Esophagus squamous epithelium (tissue), 5 donors: ENCODE measurements at regions not wholly inside any gene's neighbourhood (a gene's known extent, or its start where the extent isn't known, plus 50 kb on each side); places are given as distances from the start of the nearest gene placed in this dataset.

ENCODE experiments used
- DNase-seq: peaks from one replicate; lab custom pipeline; 2025; lab: John Stamatoyannopoulos, UW
- H3K27ac ChIP-seq, 4 donors: fragments of 200-600 bp; sonication (generic); one replicate each; pipeline ENCODE4 v1.5.1; 2016 to 2019; ENCODE audit warnings: mild to moderate bottlenecking in 1 of 4
- H3K27me3 ChIP-seq, 4 donors: fragments of 200-600 bp; sonication (generic); 1 replicate in 3 of 4; 2 replicates in 1 of 4; pipeline versions ENCODE4 v1.5.1 to v1.6.0; 2017 to 2021; ENCODE audit warnings: antibody characterized with exemption in 1 of 4
- H3K36me3 ChIP-seq, 3 donors: fragments of 200-600 bp; sonication (generic); one replicate each; pipeline ENCODE4 v1.5.1; 2016 to 2019
- H3K4me1 ChIP-seq, 3 donors: fragments of 200-600 bp; sonication (generic); one replicate each; pipeline ENCODE4 v1.5.1; 2017 to 2019
- H3K4me3 ChIP-seq, 4 donors: fragments of 200-600 bp; sonication (generic); 1 replicate in 3 of 4; 2 replicates in 1 of 4; pipeline ENCODE4 v1.5.1; 2016 to 2019; ENCODE audit warnings: mild to moderate bottlenecking in 2 of 4, moderate library complexity in 1 of 4
- H3K9me3 ChIP-seq, 3 donors: fragments of 200-600 bp; sonication (generic); one replicate each; pipeline ENCODE4 v1.5.1; 2016 to 2019
- POLR2A ChIP-seq, 4 donors: fragments of 450-650 bp; IDR thresholded peaks; one replicate each; pipeline ENCODE4 v1.6.1; 2017; ENCODE audit warnings: antibody characterized with exemption in 4 of 4, mild to moderate bottlenecking in 4 of 4, moderate library complexity in 3 of 4
- WGBS, 2 donors: methylation state at CpG; one replicate each; pipeline ENCODE4 v1.1.5; 2018; 5-methylcytosine and 5-hydroxymethylcytosine counted together
- intact Hi-C: fragments of 100-400 bp; cut with DNase I; formaldehyde crosslinking; loops from one replicate; pipeline ENCODE4 v1.15.0; 2022
- TF ChIP-seq, protein P1 (sequence below), 6 experiments: fragments of 450-650 bp in 4 of 6; fragments of 200-600 bp in 2 of 6; sonication (generic) in 2 of 6; IDR thresholded peaks; one replicate each; pipeline ENCODE4 v1.5.1; 2016 to 2019; ENCODE audit warnings: antibody characterized with exemption in 6 of 6, mild to moderate bottlenecking in 4 of 6, moderate library complexity in 4 of 6
- donor health status: DM: yes; HTN: yes; CAD: no.

DNA sequence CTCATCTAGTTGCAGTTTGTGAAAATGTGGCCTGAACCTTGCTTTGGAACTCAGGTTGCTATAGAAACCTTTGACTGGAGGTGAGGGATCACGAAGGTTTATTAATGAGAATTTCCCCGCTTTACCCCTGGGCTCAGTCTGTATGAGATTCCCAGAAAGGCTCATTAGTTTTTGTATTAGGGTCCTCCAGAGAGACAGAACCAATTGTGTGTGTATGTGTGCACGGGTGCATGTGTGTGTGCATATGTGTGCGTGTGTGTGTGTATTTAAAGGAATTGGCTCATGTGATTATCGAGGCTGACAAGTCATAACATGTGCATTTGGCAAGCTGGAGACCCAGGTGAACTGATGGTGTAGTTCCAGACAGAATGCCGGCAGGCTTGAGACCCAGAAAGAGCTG, 113.8 kb upstream of the DLX2 start:
- 52 to 62% methylated on average over 6 of the region's 6 CpGs for WGBS, 2 donors

DNA sequence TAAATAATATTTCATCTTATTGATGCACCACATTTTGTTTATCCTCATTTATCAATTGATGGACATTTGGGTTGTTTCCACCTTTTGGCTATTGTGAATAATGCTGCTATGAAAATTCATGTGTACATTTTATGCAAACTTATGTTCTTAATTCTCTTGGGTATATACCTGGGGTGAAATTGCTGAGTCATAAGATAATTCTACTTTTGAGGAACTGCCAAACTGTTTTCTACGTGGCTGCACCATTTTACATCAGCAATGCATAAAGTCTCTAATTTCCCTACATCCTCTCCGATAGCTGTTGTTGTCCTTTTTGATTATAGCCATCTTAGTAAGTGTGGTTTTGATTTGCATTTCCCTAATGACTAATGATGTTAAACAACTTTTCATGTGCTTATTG, 116.5 kb upstream of the DLX2 start:
- no peaks in the 10 kb centered on the region for H3K27me3 ChIP-seq
- TF ChIP-seq, protein P1, sequence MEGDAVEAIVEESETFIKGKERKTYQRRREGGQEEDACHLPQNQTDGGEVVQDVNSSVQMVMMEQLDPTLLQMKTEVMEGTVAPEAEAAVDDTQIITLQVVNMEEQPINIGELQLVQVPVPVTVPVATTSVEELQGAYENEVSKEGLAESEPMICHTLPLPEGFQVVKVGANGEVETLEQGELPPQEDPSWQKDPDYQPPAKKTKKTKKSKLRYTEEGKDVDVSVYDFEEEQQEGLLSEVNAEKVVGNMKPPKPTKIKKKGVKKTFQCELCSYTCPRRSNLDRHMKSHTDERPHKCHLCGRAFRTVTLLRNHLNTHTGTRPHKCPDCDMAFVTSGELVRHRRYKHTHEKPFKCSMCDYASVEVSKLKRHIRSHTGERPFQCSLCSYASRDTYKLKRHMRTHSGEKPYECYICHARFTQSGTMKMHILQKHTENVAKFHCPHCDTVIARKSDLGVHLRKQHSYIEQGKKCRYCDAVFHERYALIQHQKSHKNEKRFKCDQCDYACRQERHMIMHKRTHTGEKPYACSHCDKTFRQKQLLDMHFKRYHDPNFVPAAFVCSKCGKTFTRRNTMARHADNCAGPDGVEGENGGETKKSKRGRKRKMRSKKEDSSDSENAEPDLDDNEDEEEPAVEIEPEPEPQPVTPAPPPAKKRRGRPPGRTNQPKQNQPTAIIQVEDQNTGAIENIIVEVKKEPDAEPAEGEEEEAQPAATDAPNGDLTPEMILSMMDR (IDR thresholded peaks at IDR 0.05): no peak
- TF ChIP-seq POLR2A (IDR thresholded peaks at IDR 0.05): no peak
- no peaks in the 10 kb centered on the region for H3K9me3 ChIP-seq
- intact Hi-C loops: no loop called here
- peaks cover 2 to 46% (median 4%) of the 10 kb centered on the region in 3 donors for H3K4me1 ChIP-seq
- H3K27ac ChIP-seq: no peak overlapping the region
- no peak overlapping the region for H3K4me3 ChIP-seq
- no peak for DNase-seq
- no peaks in the 10 kb centered on the region for H3K36me3 ChIP-seq
- WGBS, 2 donors: 26 to 35% methylated on average over 2 of the region's 2 CpGs

More for the DNA sequence above, 113.8 kb upstream of the DLX2 start:
- H3K4me3 ChIP-seq: no peak overlapping the region
- intact Hi-C loops: no loop called here
- no peak for DNase-seq
- TF ChIP-seq POLR2A (IDR thresholded peaks at IDR 0.05): no peak
- TF ChIP-seq, protein P1 (IDR thresholded peaks at IDR 0.05): no peak
- H3K27me3 ChIP-seq: no peaks in the 10 kb centered on the region
- peak overlapping the region in 3 of 4 donors; percentile 68 to 78 (median 75) for H3K27ac ChIP-seq
- H3K36me3 ChIP-seq: no peaks in the 10 kb centered on the region
- peaks cover 2 to 41% (median 4%) of the 10 kb centered on the region in 3 donors for H3K4me1 ChIP-seq
- H3K9me3 ChIP-seq: no peaks in the 10 kb centered on the region

DNA sequence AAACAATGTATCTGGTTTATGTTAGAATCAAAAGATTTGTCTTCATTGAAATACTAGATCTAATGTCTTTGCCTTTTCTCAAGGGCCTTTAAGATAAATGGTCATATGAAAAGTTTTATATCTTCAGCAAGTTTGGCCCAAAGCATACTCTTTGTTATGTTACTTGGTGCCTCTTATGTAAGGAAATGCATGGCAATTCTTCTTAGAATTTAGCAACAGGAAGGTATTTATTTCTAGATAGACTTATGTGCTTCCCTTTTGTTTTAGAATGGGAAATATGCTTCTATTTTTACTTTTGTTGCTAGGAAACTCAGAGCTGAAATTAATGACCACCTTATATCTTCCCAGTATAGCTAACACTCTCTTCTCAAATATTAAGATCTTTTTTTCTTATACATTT, 117.4 kb upstream of the DLX2 start:
- Histone ChIP-seq H3K36me3 (no peaks in the 10 kb centered on the region), H3K27ac (no peak overlapping the region), H3K4me3 (no peak overlapping the region), H3K27me3 (no peaks in the 10 kb centered on the region), H3K9me3 (no peaks in the 10 kb centered on the region), H3K4me1 (peaks cover 2 to 38% (median 4%) of the 10 kb centered on the region in 3 donors)
- TF ChIP-seq, protein P1 (IDR thresholded peaks at IDR 0.05): no peak
- TF ChIP-seq POLR2A (IDR thresholded peaks at IDR 0.05): no peak
- no peak for DNase-seq
- intact Hi-C loops: no loop called here

DNA sequence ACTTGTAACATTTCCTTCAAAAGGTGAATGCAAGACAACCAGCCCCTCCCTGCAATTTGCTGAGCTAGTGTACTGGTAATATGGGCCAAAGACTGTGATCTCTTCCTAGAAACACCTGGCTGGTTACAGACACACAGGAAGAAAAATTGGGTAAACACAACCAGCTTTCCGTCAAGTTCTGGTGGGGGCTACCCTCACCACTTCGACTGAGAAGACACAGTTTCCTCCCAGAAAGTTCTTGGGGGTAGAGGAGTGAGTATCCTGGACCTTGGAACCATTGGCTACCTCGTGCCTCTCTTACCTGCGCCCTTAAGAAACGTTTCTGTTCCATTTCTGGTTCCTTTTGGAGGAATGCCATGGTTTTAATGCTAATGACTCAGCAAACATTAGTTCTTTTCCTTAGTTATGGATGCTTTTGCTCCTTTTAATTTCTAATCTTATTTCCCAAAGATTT, 120.9 kb upstream of the DLX2 start:
- TF ChIP-seq, protein P1 (IDR thresholded peaks at IDR 0.05): no peak
- no peak for TF ChIP-seq POLR2A (IDR thresholded peaks at IDR 0.05)
- DNase-seq: no peak
- no peaks in the 10 kb centered on the region for H3K36me3 ChIP-seq
- H3K4me3 ChIP-seq: no peak overlapping the region
- peaks cover 7 to 43% (median 8%) of the 10 kb centered on the region in 3 donors for H3K4me1 ChIP-seq
- 26 to 27% methylated on average over 5 of the region's 5 CpGs for WGBS, 2 donors
- H3K27me3 ChIP-seq: no peaks in the 10 kb centered on the region
- intact Hi-C loops: no loop called here
- H3K9me3 ChIP-seq: no peaks in the 10 kb centered on the region
- H3K27ac ChIP-seq: peak overlapping the region in 3 of 4 donors; percentile 46 to 70 (median 56)

DNA sequence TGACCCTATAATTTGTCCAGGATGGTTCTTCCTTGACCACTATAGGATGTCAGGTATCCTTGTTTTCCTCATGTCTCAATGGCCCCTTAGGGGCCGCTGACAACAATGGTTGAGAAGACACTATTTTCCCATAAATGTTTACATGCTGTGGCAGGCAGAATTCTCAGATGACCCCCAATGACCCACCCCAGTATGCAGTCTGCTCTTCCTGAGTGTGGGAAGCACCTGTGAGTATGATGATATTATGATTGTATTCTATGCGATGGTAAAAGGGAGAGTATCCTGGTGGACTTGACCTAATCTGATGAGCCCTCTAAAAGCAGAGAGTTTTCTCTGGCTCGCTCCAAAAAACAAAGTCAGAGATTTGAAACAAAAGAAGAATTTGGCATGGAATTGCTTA, 123.1 kb upstream of the DLX2 start:
- H3K27ac ChIP-seq: peak overlapping the region in 1 of 4 donors; percentile 36

More for the DNA sequence above, 123.1 kb upstream of the DLX2 start:
- H3K9me3 ChIP-seq: no peaks in the 10 kb centered on the region
- H3K27me3 ChIP-seq: no peaks in the 10 kb centered on the region
- no peak overlapping the region for H3K4me3 ChIP-seq
- intact Hi-C loops: no loop called here
- no peaks in the 10 kb centered on the region for H3K36me3 ChIP-seq
- 76 to 87% methylated on average over 3 of the region's 3 CpGs for WGBS, 2 donors
- no peak for DNase-seq
- TF ChIP-seq, protein P1 (IDR thresholded peaks at IDR 0.05): no peak
- no peak for TF ChIP-seq POLR2A (IDR thresholded peaks at IDR 0.05)
- peaks cover 17 to 64% (median 27%) of the 10 kb centered on the region in 3 donors for H3K4me1 ChIP-seq
